WTC11 (cell line): ENCODE measurements at regions not wholly inside any gene's neighbourhood (a gene's known extent, or its start where the extent isn't known, plus 50 kb on each side); places are given as distances from the start of the nearest gene placed in this dataset.

Source experiments
- CREM ChIP-seq: sonication (generic); formaldehyde crosslinking; IDR thresholded peaks from 2 replicates; pipeline ENCODE4 v1.8.1; 2022; ENCODE audit warnings: mild to moderate bottlenecking, missing genetic modification reagents, moderate library complexity
- CTCF ChIP-seq: fragments of 200-600 bp; IDR thresholded peaks from 2 replicates; pipeline ENCODE4 v1.8.0; 2022; ENCODE audit warnings: antibody characterized with exemption
- ESRRA ChIP-seq: sonication (generic); formaldehyde crosslinking; IDR thresholded peaks from 2 replicates; pipeline ENCODE4 v1.8.1; 2022; ENCODE audit warnings: mild to moderate bottlenecking, missing genetic modification reagents, borderline replicate concordance
- HMGA2 ChIP-seq: fragments of 250-450 bp; sonication (Bioruptor Pico); IDR thresholded peaks from 2 replicates; pipeline ENCODE4 v1.4.0; 2021; ENCODE audit warnings: mild to moderate bottlenecking, moderate library complexity
- MAX ChIP-seq: sonication (generic); formaldehyde crosslinking; IDR thresholded peaks from 2 replicates; pipeline ENCODE4 v1.8.0; 2022; ENCODE audit warnings: mild to moderate bottlenecking, missing genetic modification reagents
- NR1H2 ChIP-seq: sonication (generic); formaldehyde crosslinking; IDR thresholded peaks from 2 replicates; pipeline ENCODE4 v1.9.0; 2021; ENCODE audit warnings: mild to moderate bottlenecking, moderate library complexity, missing genetic modification reagents
- NR2C2 ChIP-seq: sonication (generic); formaldehyde crosslinking; IDR thresholded peaks from 2 replicates; pipeline ENCODE4 v1.8.0; 2022; ENCODE audit warnings: mild to moderate bottlenecking, missing genetic modification reagents
- SP1 ChIP-seq: sonication (generic); formaldehyde crosslinking; conservative IDR thresholded peaks from 2 replicates; pipeline ENCODE4 v1.8.1; 2022; ENCODE audit warnings: missing genetic modification reagents
- STAT6 ChIP-seq: sonication (generic); formaldehyde crosslinking; conservative IDR thresholded peaks from 2 replicates; pipeline ENCODE4 v1.8.1; 2023; ENCODE audit warnings: mild to moderate bottlenecking, low read depth, missing genetic modification reagents, moderate library complexity
- ZBTB21 ChIP-seq: sonication (generic); formaldehyde crosslinking; IDR thresholded peaks from 2 replicates; pipeline ENCODE4 v1.8.1; 2023; ENCODE audit warnings: mild to moderate bottlenecking, missing genetic modification reagents, borderline replicate concordance

GRCh38 chr7:16933296-16934279 lies 51.8 kb upstream of the AGR3 start:
- TF ChIP-seq NR2C2 (CRISPR knock-in tag) (no peak), CTCF (no peak), STAT6 (CRISPR knock-in tag) (no peak), HMGA2 (CRISPR knock-in tag) (no peak), CREM (CRISPR knock-in tag) (no peak), ZBTB21 (no peak), MAX (no peak), SP1 (CRISPR knock-in tag) (no peak), ESRRA (no peak), NR1H2 (CRISPR knock-in tag) (no peak)
